Immature natural killer cell (primary cell): ENCODE measurements at regions not wholly inside any gene's neighbourhood (a gene's known extent, or its start where the extent isn't known, plus 50 kb on each side); places are given as distances from the start of the nearest gene placed in this dataset.
"Not testable (repeated sequence)": the region's sequence is repeated elsewhere in the genome, so short reads cannot be mapped to it uniquely, and the experiment has no call there.

Experiments
- DNase-seq, 3 donors: peaks; one replicate each; pipeline ENCODE4 v3.0.0; 2022; ENCODE audit warnings: mixed read lengths in 1 of 3
- H3K27ac Mint-ChIP-seq, 6 donors: one replicate each; pipeline ENCODE4 v1.8.0; 2020; ENCODE audit warnings: mixed read lengths in 6 of 6, mild to moderate bottlenecking in 5 of 6, inconsistent platforms in 4 of 6, moderate library complexity in 3 of 6
- H3K27me3 Mint-ChIP-seq, 3 donors: one replicate each; pipeline ENCODE4 v1.8.0; 2020 to 2021; ENCODE audit warnings: low read depth in 3 of 3, mild to moderate bottlenecking in 3 of 3, mixed read lengths in 3 of 3, moderate library complexity in 3 of 3, inconsistent platforms in 1 of 3
- H3K36me3 Mint-ChIP-seq, 3 donors: one replicate each; pipeline ENCODE4 v1.8.0; 2020; ENCODE audit warnings: mixed read lengths in 3 of 3, inconsistent platforms in 2 of 3, mild to moderate bottlenecking in 2 of 3
- H3K4me1 Mint-ChIP-seq, 2 donors: one replicate each; pipeline ENCODE4 v1.8.0; 2020; ENCODE audit warnings: inconsistent platforms in 2 of 2, mild to moderate bottlenecking in 2 of 2, mixed read lengths in 2 of 2, moderate library complexity in 1 of 2
- H3K4me3 Mint-ChIP-seq, 5 donors: one replicate each; pipeline ENCODE4 v1.8.0; 2020; ENCODE audit warnings: mild to moderate bottlenecking in 5 of 5, mixed read lengths in 5 of 5, inconsistent platforms in 3 of 5, moderate library complexity in 3 of 5
- H3K9me3 Mint-ChIP-seq, 6 donors: one replicate each; pipeline ENCODE4 v1.8.0; 2020; ENCODE audit warnings: mild to moderate bottlenecking in 6 of 6, mixed read lengths in 6 of 6, inconsistent platforms in 4 of 6, moderate library complexity in 3 of 6

DNA sequence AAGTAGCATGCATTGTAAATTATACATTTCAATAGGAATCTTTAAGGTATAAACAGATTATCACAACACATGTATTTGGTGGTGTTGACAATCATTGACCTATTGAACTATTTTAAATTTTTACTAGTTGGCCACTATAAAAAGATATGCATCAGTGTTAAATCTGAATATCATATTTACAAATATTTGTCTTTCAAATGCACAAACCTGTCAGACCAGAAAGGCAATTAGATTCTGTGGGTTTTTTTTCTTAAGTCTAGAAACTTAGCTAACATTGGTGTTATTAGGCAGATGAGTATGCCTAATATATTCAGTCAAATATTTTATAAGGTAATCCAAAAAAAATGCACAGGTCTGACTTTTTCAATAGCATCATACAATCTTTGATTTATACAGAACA, 241.4 kb upstream of the DGKB start:
- Mint-ChIP-seq H3K4me3 (no peak overlapping the region), H3K4me1 (no peaks in the 10 kb centered on the region), H3K36me3 (no peaks in the 10 kb centered on the region), H3K9me3 (peaks cover 0 to 36% (median 11%) of the 10 kb centered on the region in 6 donors), H3K27me3 (peaks cover 0 to 1% (median 0%) of the 10 kb centered on the region in 3 donors), H3K27ac (no peak overlapping the region)
- DNase-seq = no peak

DNA sequence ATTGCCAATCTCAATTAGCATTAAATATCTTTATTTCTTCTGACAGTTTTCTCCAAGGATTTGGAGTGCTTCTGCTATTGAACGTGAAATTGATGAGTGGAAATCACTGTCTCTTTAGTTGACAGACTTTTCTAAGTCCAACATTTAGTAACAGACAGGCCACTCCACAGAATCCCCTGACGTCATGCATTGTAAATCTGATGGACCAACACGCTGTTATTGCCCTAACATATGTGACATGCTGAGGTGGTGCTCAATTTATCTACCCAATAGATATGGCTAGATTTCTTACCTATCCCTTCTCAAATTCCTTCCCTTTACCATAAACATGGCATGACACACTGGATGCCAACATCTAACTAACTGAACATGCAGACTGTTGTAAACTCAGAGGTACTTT, 240.6 kb upstream of the DGKB start:
- H3K27me3 Mint-ChIP-seq = peaks cover 0 to 1% (median 0%) of the 10 kb centered on the region in 3 donors
- H3K9me3 Mint-ChIP-seq = peaks cover 0 to 36% (median 11%) of the 10 kb centered on the region in 6 donors
- no peaks in the 10 kb centered on the region for H3K36me3 Mint-ChIP-seq
- H3K4me1 Mint-ChIP-seq = no peaks in the 10 kb centered on the region
- no peak overlapping the region for H3K4me3 Mint-ChIP-seq
- no peak overlapping the region for H3K27ac Mint-ChIP-seq
- DNase-seq = no peak

DNA sequence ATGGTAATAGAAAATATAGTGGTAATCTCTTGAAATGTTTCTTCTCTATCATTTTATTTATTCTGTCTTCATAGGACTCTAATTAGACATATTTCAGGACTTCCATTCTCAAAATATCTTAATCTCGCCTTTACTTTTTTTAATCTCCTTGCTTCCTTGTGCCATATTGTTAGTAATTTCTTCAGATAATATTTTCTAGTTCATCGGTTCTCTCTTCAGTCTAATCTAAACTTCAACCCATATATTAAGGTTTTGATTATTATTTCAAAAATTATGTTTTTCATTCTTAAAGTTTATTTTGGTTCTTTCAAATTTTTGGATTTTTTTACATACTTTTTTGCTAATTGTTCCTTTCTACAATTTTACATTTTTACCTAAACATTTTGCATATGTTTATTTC, 237.9 kb upstream of the DGKB start:
- Mint-ChIP-seq H3K27ac (no peak overlapping the region), H3K9me3 (peaks cover 6 to 39% (median 12%) of the 10 kb centered on the region in 6 donors), H3K4me3 (no peak overlapping the region), H3K27me3 (peaks cover 0 to 3% (median 0%) of the 10 kb centered on the region in 3 donors), H3K4me1 (no peaks in the 10 kb centered on the region), H3K36me3 (peaks cover 0 to 3% (median 0%) of the 10 kb centered on the region in 3 donors)
- no peak for DNase-seq

DNA sequence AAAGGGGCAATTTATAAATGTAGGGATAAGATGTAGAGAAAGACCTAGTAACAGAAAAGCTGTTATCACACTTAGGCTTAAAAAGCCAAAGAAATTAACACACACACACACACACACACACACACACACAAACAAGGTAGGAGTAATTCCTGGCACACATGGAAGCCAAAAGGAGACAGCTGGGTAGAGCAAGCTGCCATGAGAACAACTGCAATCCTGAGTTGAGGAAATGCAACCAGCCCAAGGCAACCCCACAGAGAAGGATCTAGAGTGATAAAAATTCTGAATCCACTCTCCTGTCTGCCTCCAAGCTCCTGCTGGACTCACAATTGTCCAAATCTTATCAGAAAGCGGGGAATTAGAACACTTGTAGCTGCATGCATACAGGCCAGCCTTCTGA, 229.1 kb upstream of the DGKB start:
- Mint-ChIP-seq H3K4me3 (no peak overlapping the region), H3K9me3 (peaks cover 6 to 25% (median 14%) of the 10 kb centered on the region in 6 donors), H3K36me3 (peaks cover 0 to 4% (median 0%) of the 10 kb centered on the region in 3 donors), H3K4me1 (no peaks in the 10 kb centered on the region), H3K27me3 (peaks cover 0 to 3% (median 0%) of the 10 kb centered on the region in 3 donors), H3K27ac (no peak overlapping the region)
- no peak for DNase-seq

DNA sequence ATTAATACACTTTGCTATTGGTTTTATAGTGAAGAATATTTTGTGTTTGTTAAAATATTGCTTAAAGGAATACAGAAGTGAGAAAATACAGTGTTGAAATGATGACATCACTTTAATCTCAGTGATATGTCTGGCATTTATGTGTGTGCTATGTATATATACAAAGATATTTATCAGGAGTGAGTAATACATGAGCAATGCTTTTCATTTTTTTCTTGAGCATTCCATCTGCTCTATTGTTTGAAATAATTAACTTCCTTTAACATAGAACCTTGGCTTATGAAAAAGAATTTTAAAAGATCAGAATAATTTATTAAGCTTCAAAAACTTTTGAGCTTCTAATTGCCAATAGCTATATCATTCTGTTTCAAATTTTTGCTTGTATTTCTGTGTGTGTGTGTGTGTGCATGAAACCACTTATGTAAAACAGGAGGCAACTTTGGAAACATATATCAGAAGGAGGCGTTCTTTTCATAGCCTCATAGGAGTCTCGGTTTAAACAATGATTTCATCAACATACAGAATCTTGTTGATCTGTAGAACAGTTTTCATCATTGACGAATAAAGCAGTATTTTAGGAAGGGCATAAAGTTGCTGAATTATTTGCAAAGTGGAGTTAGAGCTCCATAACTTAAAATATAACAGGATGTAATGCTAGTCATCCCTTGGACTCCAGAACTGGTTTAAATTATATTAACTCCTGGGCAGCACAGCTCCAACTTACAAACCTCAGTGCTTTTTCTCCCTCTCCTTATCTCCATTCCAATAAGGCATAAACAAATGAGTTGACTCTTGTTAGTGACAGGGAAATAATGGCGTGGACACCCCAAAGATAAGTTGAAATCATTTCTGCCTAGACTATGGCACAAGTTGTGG, 228.4 kb upstream of the DGKB start:
- Mint-ChIP-seq H3K27ac (no peak overlapping the region), H3K36me3 (peaks cover 0 to 4% (median 0%) of the 10 kb centered on the region in 3 donors), H3K4me1 (no peaks in the 10 kb centered on the region), H3K9me3 (peaks cover 2 to 25% (median 16%) of the 10 kb centered on the region in 6 donors), H3K27me3 (peaks cover 0 to 2% (median 0%) of the 10 kb centered on the region in 3 donors), H3K4me3 (no peak overlapping the region)
- no peak for DNase-seq

DNA sequence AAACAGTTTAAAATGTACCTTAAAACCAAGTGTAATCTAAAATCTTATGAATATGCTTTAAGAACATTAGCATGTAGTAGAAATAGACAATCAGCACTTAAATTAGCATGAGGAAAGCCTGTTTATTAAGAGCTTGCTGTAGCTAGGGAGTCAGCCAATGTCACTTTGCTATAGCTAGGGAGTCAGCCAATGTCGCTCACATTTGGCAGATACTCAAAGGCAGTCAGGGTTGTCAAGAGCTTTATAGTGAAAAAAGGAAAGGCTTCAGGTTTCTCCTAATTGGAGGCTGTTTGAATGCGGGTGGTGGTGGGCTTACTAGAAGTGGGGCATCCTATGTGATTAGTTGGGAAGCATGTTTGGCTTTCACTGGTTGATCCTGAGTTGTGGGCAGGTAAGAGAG, 226.2 kb upstream of the DGKB start:
- H3K4me3 Mint-ChIP-seq = no peak overlapping the region
- no peak overlapping the region for H3K27ac Mint-ChIP-seq
- no peaks in the 10 kb centered on the region for H3K4me1 Mint-ChIP-seq
- H3K9me3 Mint-ChIP-seq = peaks cover 4 to 24% (median 13%) of the 10 kb centered on the region in 6 donors
- H3K36me3 Mint-ChIP-seq = peaks cover 0 to 4% (median 0%) of the 10 kb centered on the region in 3 donors
- H3K27me3 Mint-ChIP-seq = peaks cover 0 to 2% (median 0%) of the 10 kb centered on the region in 3 donors
- DNase-seq = no peak

DNA sequence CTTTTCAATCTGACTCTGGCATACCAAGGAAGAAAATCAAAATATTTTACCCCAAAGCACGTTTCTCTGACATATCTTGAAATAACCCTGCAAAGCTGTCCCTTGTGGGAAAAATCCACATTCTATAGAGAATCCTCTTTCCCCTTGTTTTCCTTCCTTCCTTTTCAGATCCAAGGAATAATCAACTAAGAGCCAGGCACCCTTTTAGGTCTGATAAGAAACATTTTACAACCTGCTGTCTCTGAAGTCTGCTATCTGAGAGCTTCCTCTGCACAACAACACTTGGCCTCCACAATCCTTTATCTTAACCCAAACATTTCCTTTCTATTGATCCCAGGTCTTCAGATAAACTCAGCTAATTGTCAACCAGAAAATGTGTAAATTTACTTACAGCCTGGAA, 224.1 kb upstream of the DGKB start:
- not testable (repeated sequence) for H3K4me1 Mint-ChIP-seq, H3K4me3 Mint-ChIP-seq, DNase-seq, H3K27me3 Mint-ChIP-seq, H3K27ac Mint-ChIP-seq, H3K36me3 Mint-ChIP-seq
- H3K9me3 Mint-ChIP-seq = peaks cover 19 to 45% (median 24%) of the 10 kb centered on the region in 6 donors

DNA sequence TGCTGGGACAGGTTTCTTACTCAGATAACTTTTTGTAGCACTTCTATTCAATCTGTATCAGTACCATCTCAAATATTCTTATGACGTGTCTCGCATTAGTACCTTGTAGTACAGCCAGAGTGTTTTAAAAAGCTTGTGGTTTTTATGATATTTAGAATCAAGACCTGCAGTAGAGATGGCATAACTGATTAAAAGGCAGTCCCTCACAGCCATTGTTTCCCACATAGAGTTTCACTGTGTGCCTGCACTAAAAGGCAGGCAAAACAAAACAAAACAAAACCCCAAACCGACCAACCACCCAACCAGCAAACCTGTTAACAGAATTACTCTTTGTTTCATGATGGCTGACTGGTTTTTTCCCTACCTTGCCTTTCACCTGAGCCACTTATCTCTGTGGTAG, 221.3 kb upstream of the DGKB start:
- no peaks in the 10 kb centered on the region for H3K4me1 Mint-ChIP-seq
- H3K27me3 Mint-ChIP-seq = peaks cover 0 to 2% (median 0%) of the 10 kb centered on the region in 3 donors
- H3K9me3 Mint-ChIP-seq = peaks cover 22 to 58% (median 29%) of the 10 kb centered on the region in 6 donors
- H3K36me3 Mint-ChIP-seq = peaks cover 2 to 6% (median 3%) of the 10 kb centered on the region in 3 donors
- no peak overlapping the region for H3K4me3 Mint-ChIP-seq
- no peak overlapping the region for H3K27ac Mint-ChIP-seq
- no peak for DNase-seq

DNA sequence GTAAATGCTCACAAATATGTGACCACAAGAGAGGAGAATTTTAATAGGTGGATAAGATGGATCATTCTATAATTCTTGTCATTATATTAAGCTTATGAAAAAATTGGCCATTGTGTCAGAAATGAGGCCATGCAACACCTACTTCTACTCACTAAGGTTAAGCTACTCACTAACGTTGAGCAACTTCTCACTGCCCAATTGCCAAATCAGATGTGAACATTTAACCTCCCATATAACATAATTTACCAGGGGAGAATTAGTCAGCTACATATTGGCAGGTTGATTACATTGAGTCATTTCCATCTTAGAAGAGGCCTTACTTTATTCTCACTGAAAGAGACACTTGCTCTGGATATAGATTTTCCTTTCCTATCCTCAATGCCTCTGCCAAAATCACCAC, 211.2 kb upstream of the DGKB start:
- Mint-ChIP-seq H3K27ac (no peak overlapping the region), H3K9me3 (peaks cover under 1 to 43% (median 17%) of the 10 kb centered on the region in 6 donors), H3K27me3 (no peaks in the 10 kb centered on the region), H3K36me3 (no peaks in the 10 kb centered on the region), H3K4me1 (no peaks in the 10 kb centered on the region), H3K4me3 (no peak overlapping the region)
- no peak for DNase-seq

DNA sequence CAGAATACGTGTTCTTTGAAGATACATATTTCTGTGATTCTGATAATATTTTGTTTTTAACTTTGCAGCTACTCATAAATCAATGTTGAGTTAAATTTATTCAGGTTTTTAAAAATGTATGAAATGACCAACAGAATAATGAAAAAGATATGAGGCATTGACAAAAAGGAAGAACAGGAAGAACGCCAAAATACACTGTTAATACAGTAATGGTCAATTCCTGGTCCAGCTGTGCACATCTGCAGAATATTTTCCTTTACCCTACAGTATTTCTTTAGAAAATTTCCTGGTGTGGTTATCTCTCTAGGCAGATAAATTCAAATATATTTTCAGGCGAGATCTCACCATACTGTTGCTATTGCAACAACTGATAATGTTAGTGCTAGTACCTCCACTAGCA, 203.2 kb upstream of the DGKB start:
- Mint-ChIP-seq H3K36me3 (no peaks in the 10 kb centered on the region), H3K9me3 (peaks cover 8 to 50% (median 22%) of the 10 kb centered on the region in 6 donors), H3K27me3 (peaks cover 0 to 4% (median 0%) of the 10 kb centered on the region in 3 donors), H3K27ac (no peak overlapping the region), H3K4me1 (no peaks in the 10 kb centered on the region), H3K4me3 (no peak overlapping the region)
- DNase-seq = no peak

DNA sequence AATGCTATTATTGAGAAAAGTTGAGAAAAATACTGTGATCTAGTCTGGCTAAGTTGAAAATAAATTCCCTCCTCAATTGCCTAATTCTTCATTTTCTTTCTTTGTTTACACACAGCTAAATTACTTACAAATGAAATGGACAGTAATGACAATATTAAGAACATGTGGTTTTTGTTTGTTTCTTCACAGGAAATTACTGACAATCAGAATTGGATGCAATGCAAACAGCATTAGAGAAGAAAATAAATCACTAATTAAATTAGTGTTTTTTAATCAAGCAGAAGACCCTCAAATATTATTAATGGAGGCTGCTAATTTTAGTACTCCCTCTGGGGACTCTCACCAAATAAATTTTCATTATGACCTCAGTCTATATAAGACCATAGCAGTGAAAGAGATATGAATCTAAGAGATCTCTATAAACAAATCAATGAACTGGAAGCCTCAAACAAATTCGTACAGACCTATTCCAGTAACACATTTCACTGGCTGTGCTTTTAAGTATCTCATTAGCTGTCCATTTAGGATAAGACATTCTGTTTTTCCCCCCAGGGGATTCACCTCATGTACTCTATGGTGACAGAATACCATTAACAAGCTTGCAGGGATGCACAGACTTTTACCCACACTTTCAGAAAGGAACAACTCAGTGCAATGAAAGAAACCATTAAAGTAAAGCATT, 202.0 kb upstream of the DGKB start:
- Mint-ChIP-seq H3K36me3 (no peaks in the 10 kb centered on the region), H3K9me3 (peaks cover 6 to 46% (median 23%) of the 10 kb centered on the region in 6 donors), H3K27me3 (peaks cover 0 to 4% (median 0%) of the 10 kb centered on the region in 3 donors), H3K4me1 (no peaks in the 10 kb centered on the region), H3K27ac (no peak overlapping the region), H3K4me3 (no peak overlapping the region)
- no peak for DNase-seq

DNA sequence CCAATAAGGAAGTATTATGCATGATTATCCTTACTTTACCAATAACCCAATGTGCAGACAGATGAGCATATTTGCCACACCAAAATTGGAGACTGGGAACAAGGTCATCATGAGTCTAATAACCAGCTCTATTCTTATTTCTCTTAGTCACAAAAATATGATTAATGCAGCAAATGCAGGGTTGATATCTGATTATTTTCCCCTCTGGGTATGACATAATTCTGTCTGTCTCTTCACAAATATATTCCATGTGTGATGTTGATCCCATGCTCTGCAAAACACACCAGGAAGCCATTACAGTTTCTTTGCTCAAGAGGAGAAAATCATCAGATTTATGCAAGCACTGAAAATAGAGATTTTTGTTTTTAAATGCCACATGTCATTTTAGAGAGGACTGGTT, 196.5 kb upstream of the DGKB start:
- H3K27ac Mint-ChIP-seq = no peak overlapping the region
- no peaks in the 10 kb centered on the region for H3K27me3 Mint-ChIP-seq
- H3K4me1 Mint-ChIP-seq = no peaks in the 10 kb centered on the region
- H3K4me3 Mint-ChIP-seq = no peak overlapping the region
- DNase-seq = no peak
- H3K9me3 Mint-ChIP-seq = peaks cover 2 to 31% (median 16%) of the 10 kb centered on the region in 6 donors
- H3K36me3 Mint-ChIP-seq = no peaks in the 10 kb centered on the region

DNA sequence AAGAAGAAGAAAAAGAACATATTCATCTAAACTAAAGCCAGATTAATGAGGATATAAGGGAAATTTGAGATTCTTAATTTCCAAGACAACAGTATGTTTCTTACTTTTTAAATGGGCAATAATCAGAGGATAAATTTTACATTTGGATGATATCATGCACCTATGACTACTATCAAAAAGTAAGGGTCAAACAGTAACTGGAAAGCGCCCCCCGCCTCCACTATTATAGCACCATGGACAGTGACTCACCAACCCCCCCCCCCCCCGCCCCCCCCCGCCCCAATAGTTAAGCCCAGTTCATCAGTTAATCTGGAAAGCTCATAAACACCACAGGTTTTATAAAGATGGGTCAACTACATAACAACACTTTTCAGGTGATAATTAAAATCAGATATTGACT, 194.3 kb upstream of the DGKB start:
- DNase-seq = no peak
- H3K27me3 Mint-ChIP-seq = no peaks in the 10 kb centered on the region
- no peak overlapping the region for H3K27ac Mint-ChIP-seq
- H3K9me3 Mint-ChIP-seq = peaks cover 2 to 19% (median 13%) of the 10 kb centered on the region in 6 donors
- H3K4me1 Mint-ChIP-seq = no peaks in the 10 kb centered on the region
- H3K4me3 Mint-ChIP-seq = no peak overlapping the region
- H3K36me3 Mint-ChIP-seq = no peaks in the 10 kb centered on the region

DNA sequence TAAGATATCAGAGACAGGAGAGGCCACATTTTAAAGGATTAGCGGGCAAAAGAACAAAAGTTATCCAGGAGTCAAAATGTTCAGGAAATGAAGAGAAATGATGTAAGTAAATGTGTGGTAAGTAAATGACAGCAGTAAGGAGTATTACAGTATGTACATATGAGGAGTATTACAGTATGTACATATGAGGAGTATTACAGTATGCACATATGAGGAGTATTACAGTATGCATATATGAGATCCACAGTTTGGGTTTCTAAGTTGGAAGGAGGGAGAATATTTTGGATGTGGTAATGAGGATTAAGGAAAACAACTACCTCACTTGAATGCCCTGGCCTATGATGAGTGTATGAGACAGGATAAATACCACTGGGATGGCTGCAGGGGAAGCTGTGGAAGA, 192.4 kb upstream of the DGKB start:
- no peaks in the 10 kb centered on the region for H3K27me3 Mint-ChIP-seq
- DNase-seq = no peak
- no peak overlapping the region for H3K4me3 Mint-ChIP-seq
- no peaks in the 10 kb centered on the region for H3K36me3 Mint-ChIP-seq
- peaks cover 0 to 27% (median 13%) of the 10 kb centered on the region in 6 donors for H3K9me3 Mint-ChIP-seq
- no peaks in the 10 kb centered on the region for H3K4me1 Mint-ChIP-seq
- no peak overlapping the region for H3K27ac Mint-ChIP-seq
